ENCODE measurements at regions not wholly inside any gene's neighbourhood (a gene's known extent, or its start where the extent isn't known, plus 50 kb on each side); places are given as distances from the start of the nearest gene placed in this dataset.

DNA sequence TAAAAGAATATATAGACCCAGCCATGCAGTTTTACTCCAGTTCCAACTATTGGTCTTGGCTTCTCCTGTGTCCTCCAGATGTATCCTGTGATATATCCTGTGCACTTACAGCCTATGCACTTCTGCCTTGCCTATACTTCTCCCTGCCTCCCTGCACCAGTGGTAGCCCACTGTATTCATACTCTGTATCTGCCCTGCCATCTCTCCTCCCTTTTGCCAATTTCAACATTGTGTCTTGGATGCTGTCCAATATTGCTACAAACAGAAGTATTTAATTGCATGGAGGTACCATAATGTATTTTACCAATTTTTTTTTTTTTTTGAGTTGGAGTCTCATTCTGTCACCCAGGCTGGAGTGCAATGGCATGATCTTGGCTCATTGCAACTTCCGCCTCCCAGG, 242.7 kb downstream of the HAPSTR1 start:
- H3K27me3 Mint-ChIP-seq (ENCODE audit: low read depth), result no peaks in the 10 kb centered on the region; the same call in 1 of the 2 replicates
- TF ChIP-seq ZBTB21 (CRISPR knock-in tag; IDR thresholded peaks at IDR 0.05; ENCODE audit: borderline replicate concordance) (no peak), SMAD3 (CRISPR knock-in tag; IDR thresholded peaks at IDR 0.05; ENCODE audit: borderline replicate concordance) (no peak), NFE2L1 (CRISPR knock-in tag; IDR thresholded peaks at IDR 0.05) (no peak), ATF1 (CRISPR knock-in tag; IDR thresholded peaks at IDR 0.05) (no peak), GRHL2 (CRISPR knock-in tag; IDR thresholded peaks at IDR 0.05; ENCODE audit: insufficient replicate concordance, severe bottlenecking) (no peak), ELF4 (CRISPR knock-in tag; IDR thresholded peaks at IDR 0.05; ENCODE audit: low read depth) (no peak), IRF2 (CRISPR knock-in tag; IDR thresholded peaks at IDR 0.05; ENCODE audit: borderline replicate concordance, low read depth) (no peak), TCF7 (CRISPR knock-in tag; IDR thresholded peaks at IDR 0.05; ENCODE audit: low read depth) (no peak), JUN (CRISPR knock-in tag; IDR thresholded peaks at IDR 0.05) (no peak), GABPB1 (CRISPR knock-in tag; IDR thresholded peaks at IDR 0.05) (no peak), TP53 (CRISPR knock-in tag; IDR thresholded peaks at IDR 0.05) (no peak)
- TF ChIP-seq, protein P1, sequence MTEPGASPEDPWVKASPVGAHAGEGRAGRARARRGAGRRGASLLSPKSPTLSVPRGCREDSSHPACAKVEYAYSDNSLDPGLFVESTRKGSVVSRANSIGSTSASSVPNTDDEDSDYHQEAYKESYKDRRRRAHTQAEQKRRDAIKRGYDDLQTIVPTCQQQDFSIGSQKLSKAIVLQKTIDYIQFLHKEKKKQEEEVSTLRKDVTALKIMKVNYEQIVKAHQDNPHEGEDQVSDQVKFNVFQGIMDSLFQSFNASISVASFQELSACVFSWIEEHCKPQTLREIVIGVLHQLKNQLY (CRISPR knock-in tag; IDR thresholded peaks at IDR 0.05), result no peak
- TF ChIP-seq, protein P2, sequence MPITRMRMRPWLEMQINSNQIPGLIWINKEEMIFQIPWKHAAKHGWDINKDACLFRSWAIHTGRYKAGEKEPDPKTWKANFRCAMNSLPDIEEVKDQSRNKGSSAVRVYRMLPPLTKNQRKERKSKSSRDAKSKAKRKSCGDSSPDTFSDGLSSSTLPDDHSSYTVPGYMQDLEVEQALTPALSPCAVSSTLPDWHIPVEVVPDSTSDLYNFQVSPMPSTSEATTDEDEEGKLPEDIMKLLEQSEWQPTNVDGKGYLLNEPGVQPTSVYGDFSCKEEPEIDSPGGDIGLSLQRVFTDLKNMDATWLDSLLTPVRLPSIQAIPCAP (CRISPR knock-in tag; IDR thresholded peaks at IDR 0.05), result no peak
- TF ChIP-seq, protein P3, sequence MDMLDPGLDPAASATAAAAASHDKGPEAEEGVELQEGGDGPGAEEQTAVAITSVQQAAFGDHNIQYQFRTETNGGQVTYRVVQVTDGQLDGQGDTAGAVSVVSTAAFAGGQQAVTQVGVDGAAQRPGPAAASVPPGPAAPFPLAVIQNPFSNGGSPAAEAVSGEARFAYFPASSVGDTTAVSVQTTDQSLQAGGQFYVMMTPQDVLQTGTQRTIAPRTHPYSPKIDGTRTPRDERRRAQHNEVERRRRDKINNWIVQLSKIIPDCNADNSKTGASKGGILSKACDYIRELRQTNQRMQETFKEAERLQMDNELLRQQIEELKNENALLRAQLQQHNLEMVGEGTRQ (CRISPR knock-in tag; IDR thresholded peaks at IDR 0.05), result no peak
- TF ChIP-seq, protein P4, sequence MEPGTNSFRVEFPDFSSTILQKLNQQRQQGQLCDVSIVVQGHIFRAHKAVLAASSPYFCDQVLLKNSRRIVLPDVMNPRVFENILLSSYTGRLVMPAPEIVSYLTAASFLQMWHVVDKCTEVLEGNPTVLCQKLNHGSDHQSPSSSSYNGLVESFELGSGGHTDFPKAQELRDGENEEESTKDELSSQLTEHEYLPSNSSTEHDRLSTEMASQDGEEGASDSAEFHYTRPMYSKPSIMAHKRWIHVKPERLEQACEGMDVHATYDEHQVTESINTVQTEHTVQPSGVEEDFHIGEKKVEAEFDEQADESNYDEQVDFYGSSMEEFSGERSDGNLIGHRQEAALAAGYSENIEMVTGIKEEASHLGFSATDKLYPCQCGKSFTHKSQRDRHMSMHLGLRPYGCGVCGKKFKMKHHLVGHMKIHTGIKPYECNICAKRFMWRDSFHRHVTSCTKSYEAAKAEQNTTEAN (CRISPR knock-in tag; IDR thresholded peaks at IDR 0.05), result no peak
- TF ChIP-seq, protein P5, sequence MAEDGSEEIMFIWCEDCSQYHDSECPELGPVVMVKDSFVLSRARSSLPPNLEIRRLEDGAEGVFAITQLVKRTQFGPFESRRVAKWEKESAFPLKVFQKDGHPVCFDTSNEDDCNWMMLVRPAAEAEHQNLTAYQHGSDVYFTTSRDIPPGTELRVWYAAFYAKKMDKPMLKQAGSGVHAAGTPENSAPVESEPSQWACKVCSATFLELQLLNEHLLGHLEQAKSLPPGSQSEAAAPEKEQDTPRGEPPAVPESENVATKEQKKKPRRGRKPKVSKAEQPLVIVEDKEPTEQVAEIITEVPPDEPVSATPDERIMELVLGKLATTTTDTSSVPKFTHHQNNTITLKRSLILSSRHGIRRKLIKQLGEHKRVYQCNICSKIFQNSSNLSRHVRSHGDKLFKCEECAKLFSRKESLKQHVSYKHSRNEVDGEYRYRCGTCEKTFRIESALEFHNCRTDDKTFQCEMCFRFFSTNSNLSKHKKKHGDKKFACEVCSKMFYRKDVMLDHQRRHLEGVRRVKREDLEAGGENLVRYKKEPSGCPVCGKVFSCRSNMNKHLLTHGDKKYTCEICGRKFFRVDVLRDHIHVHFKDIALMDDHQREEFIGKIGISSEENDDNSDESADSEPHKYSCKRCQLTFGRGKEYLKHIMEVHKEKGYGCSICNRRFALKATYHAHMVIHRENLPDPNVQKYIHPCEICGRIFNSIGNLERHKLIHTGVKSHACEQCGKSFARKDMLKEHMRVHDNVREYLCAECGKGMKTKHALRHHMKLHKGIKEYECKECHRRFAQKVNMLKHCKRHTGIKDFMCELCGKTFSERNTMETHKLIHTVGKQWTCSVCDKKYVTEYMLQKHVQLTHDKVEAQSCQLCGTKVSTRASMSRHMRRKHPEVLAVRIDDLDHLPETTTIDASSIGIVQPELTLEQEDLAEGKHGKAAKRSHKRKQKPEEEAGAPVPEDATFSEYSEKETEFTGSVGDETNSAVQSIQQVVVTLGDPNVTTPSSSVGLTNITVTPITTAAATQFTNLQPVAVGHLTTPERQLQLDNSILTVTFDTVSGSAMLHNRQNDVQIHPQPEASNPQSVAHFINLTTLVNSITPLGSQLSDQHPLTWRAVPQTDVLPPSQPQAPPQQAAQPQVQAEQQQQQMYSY (CRISPR knock-in tag; IDR thresholded peaks at IDR 0.05), result no peak
- TF ChIP-seq, protein P6, sequence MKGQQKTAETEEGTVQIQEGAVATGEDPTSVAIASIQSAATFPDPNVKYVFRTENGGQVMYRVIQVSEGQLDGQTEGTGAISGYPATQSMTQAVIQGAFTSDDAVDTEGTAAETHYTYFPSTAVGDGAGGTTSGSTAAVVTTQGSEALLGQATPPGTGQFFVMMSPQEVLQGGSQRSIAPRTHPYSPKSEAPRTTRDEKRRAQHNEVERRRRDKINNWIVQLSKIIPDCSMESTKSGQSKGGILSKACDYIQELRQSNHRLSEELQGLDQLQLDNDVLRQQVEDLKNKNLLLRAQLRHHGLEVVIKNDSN (CRISPR knock-in tag; IDR thresholded peaks at IDR 0.05), result no peak
- H3K4me1 Mint-ChIP-seq, result no peaks in the 10 kb centered on the region
- peaks cover 7% of the 10 kb centered on the region; the same call in 1 of the 2 replicates for H3K36me3 Mint-ChIP-seq
- ATAC-seq, result no peak
- ChIA-PET POLR2A (no interaction called here), CTCF (no interaction called here)
- no peak for DNase-seq (ENCODE audit: low spot score)
- H3K27ac Mint-ChIP-seq, result no peak overlapping the region
- H3K4me3 Mint-ChIP-seq, result no peak overlapping the region
- H3K9me3 Mint-ChIP-seq, result peaks cover 12% of the 10 kb centered on the region

DNA sequence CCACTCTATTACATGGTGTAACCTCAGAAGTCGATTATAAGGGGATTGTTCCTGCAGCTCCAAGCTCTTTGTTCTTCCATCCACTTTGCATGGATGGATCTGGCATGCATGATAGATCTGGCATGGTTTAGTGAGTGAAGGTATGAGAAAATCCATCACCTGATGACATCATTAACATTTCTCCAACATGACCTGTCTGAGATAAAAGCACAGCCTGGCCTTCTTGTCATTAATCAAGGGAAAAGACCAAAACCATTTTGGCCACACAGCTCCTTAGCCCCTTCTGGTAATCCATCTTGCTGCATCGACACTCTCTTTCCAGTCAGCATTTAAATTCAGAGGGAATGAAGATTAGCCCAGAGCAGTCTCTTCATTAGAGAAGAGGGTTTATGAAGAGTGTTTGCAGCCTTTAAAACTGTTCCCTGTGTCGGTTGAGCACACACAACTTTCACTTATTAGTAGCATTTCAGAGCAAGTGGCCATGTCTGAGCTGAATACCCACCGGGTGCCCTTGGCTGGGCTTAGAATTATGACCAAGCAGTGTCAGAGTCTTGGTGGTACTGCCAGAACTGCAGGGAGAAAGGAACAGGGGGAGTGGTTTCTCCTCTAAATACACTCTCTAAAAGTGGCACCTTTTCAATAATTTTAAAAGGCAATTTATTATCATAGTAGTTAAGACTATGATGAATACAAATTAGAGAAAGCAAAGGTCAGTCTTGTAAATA, 246.0 kb downstream of the HAPSTR1 start:
- ATAC-seq (no peak), DNase-seq (ENCODE audit: low spot score) (no peak)
- H3K36me3 Mint-ChIP-seq, result peaks cover 6% of the 10 kb centered on the region; the same call in 1 of the 2 replicates
- no peak overlapping the region for H3K4me3 Mint-ChIP-seq
- peaks cover 3% of the 10 kb centered on the region; the same call in 1 of the 2 replicates for H3K4me1 Mint-ChIP-seq
- no peaks in the 10 kb centered on the region for H3K27me3 Mint-ChIP-seq (ENCODE audit: low read depth)
- ChIA-PET CTCF (no interaction called here), POLR2A (no interaction called here)
- H3K9me3 Mint-ChIP-seq, result peaks cover 11% of the 10 kb centered on the region
- no peak overlapping the region for H3K27ac Mint-ChIP-seq
- TF ChIP-seq ZNF121 (CRISPR knock-in tag; IDR thresholded peaks at IDR 0.05), result no peak
- TF ChIP-seq NFATC4 (CRISPR knock-in tag; IDR thresholded peaks at IDR 0.05), result no peak
- TF ChIP-seq GABPB1 (CRISPR knock-in tag; IDR thresholded peaks at IDR 0.05), result no peak
- no peak for TF ChIP-seq NFYB (CRISPR knock-in tag; conservative IDR thresholded peaks at IDR 0.05; ENCODE audit: low read depth)
- no peak for TF ChIP-seq ZNF219 (CRISPR knock-in tag; IDR thresholded peaks at IDR 0.05; ENCODE audit: borderline replicate concordance)
- no peak for TF ChIP-seq SP1 (CRISPR knock-in tag; conservative IDR thresholded peaks at IDR 0.05)
- TF ChIP-seq RELA (CRISPR knock-in tag; IDR thresholded peaks at IDR 0.05; ENCODE audit: borderline replicate concordance), result no peak
- TF ChIP-seq ELF4 (CRISPR knock-in tag; IDR thresholded peaks at IDR 0.05; ENCODE audit: low read depth), result no peak
- TF ChIP-seq GTF2I (CRISPR knock-in tag; conservative IDR thresholded peaks at IDR 0.05), result no peak
- TF ChIP-seq, protein P7, sequence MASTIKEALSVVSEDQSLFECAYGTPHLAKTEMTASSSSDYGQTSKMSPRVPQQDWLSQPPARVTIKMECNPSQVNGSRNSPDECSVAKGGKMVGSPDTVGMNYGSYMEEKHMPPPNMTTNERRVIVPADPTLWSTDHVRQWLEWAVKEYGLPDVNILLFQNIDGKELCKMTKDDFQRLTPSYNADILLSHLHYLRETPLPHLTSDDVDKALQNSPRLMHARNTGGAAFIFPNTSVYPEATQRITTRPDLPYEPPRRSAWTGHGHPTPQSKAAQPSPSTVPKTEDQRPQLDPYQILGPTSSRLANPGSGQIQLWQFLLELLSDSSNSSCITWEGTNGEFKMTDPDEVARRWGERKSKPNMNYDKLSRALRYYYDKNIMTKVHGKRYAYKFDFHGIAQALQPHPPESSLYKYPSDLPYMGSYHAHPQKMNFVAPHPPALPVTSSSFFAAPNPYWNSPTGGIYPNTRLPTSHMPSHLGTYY (CRISPR knock-in tag; IDR thresholded peaks at IDR 0.05), result no peak
- TF ChIP-seq, protein P8, sequence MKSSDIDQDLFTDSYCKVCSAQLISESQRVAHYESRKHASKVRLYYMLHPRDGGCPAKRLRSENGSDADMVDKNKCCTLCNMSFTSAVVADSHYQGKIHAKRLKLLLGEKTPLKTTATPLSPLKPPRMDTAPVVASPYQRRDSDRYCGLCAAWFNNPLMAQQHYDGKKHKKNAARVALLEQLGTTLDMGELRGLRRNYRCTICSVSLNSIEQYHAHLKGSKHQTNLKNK (CRISPR knock-in tag; IDR thresholded peaks at IDR 0.05), result no peak
- no peak for TF ChIP-seq MYBL2 (CRISPR knock-in tag; IDR thresholded peaks at IDR 0.05)

All from WTC11 (cell line).